GM19099 (cell line): ENCODE measurements at regions not wholly inside any gene's neighbourhood (a gene's known extent, or its start where the extent isn't known, plus 50 kb on each side); places are given as distances from the start of the nearest gene placed in this dataset.

Experiments used
- POLR2A ChIP-seq: IDR thresholded peaks from 3 replicates; pipeline ENCODE4 v1.6.1; 2011; ENCODE audit warnings: low read depth; ENCODE audit not compliant: insufficient read length; ENCODE audit errors: extremely low read depth

- no peak for TF ChIP-seq POLR2A
Measured at GRCh38 chr6:14863902-14864850, 381.7 kb upstream of the JARID2 start.

DNA sequence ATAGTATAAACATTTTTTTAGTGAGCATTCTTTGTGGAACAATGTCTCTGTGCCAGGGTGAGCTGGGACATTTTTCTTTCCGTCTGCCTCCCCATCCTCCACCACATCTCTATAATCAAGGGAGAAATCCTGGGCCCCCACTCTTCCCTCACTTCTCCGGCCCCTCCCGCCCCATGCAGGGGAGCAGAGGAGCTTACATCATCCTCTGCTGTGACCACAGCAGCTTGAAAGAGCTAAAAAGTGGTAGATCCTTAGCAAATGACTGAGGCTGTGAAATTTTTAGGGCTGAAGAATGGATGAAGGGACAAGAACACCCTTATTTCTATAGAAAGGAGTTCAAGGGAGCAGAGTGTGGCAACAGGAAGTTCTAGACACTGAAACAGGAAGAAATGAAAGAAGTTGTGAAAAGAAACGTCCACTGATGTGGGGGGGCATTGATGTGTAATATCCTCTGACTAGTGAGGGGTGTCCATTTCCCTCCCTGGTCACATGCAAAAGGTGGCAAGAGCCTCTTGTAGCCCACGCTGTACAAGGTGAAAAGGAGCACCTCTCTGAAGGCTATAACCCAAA, 380.3 kb upstream of the JARID2 start:
- TF ChIP-seq POLR2A: no peak

GRCh38 chr6:14867802-14868201, 378.1 kb upstream of the JARID2 start:
- no peak for TF ChIP-seq POLR2A

DNA sequence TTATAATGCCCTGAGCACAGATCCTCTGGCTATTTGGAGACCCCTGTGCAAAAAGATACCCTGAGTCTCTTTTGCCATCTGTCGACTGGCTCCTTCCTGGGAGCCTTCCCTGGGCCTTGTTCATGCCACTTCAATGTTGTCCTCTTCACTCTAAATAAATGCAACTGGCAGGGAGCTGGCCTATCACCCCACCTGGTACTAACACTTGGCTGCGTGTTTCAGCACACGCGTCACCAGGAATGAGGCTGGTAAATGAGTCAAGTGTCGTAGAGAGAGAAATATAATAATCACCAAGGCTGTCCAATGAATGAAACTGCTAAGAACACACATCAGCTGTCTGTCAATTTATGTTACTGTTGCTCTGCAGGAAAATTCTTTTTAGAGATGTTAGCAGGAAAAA, 374.6 kb upstream of the JARID2 start:
- TF ChIP-seq POLR2A: no peak

DNA sequence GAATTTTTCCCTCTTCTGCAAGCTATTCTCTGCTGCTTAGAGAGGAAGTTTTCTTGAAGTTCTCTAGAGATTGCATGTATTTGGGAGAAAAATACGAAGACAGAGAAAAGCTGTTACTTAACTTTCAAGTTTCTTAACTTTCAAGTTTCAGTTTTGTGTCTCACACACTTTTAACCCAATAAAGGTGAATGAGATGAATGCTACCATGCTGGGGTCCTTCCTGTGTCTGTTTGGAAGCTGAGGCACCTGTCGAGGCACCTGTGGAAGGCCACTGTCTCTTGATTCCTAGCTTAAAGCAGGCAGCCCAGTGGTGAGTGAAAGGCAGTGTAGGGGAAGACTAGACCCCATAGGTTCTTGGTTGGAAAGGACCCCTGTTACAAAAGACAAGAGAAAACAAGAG, 372.8 kb upstream of the JARID2 start:
- no peak for TF ChIP-seq POLR2A

GRCh38 chr6:14873781-14874441, 372.0 kb upstream of the JARID2 start:
- no peak for TF ChIP-seq POLR2A

GRCh38 chr6:14874975-14875480, 370.8 kb upstream of the JARID2 start:
- no peak for TF ChIP-seq POLR2A

DNA sequence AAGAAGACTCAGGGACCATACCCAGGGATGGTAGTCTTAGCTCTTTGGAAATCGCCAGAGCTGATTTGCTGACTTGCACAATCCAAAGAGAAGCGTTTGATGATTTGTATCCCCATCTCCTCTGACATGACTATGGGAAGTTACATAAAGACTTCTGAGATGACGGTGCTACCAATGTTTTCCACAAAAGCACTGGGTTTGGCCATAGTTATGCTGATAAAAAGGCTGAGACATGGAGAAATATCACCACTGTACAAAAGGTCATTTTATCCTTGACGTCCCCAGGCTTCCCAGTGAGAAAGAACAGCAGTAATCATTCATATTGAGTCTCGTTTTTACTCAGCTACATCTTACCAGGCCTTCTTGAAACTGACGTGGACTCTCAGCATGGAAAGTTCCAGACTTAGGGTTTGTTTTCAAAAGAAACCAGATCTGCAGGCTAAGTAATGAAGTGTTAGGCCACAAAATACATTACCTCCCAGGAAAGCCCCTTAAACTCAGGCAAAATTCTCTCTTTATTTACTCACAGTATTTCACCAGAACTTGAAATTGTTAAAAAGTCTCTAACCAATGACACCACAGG, 370.3 kb upstream of the JARID2 start:
- no peak for TF ChIP-seq POLR2A

DNA sequence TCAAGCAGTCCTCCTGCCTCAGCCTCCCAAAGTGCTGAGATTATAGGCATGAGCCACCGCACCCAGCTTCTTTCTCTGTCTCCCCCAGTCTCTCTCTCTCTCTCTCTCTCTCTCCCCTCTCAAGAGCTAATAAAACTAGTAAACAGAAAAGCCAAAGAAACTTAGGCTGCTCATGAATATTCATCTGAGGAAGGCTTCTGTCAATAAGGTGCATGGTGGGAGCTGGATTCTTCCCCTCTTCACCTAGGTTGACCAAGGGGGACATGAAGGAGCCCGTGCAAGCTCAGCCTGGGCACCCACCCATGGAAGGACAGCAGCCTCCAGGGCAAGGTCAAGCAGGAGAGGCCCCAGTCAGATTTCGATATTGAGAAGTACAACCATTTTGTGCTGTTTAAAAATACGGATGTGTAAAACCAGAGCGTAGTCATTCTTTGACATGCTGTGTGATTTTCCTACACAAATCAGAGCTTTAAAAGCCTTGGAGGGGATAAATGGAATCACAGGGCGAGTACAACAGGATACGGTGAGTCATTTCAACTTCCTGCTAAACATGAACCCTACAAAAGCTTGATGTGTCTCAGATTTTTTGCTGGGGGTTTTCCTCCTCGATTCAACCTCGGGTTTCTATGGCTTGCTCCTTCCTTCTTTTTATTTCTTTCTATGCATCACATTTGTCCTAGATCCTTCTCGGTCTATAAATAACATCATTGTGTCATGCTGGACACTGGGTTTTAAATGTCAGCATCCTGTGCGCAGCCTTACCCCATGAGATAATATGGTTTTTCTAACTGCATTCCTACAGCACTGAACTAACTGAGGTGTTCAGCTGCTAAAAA, 368.9 kb upstream of the JARID2 start:
- TF ChIP-seq POLR2A: no peak

DNA sequence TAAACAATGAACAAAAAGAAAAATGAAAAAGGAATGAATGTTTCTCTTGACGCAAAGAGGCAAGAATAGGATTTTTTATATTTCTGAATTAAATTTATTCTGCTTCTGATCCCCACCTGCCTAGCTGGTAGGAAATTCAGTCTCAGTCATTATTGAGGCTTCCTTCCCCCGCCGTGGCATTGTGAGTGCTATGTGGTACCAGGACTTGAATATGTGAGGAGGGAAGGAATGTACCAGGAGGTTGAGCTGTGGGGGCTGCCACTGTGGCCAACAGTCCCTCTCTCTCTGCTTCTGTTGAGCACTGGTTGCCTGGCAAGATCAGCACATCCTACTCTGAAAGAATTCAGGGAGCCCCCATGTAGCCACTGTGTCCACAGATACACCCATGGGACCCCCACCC, 368.1 kb upstream of the JARID2 start:
- TF ChIP-seq POLR2A: no peak

DNA sequence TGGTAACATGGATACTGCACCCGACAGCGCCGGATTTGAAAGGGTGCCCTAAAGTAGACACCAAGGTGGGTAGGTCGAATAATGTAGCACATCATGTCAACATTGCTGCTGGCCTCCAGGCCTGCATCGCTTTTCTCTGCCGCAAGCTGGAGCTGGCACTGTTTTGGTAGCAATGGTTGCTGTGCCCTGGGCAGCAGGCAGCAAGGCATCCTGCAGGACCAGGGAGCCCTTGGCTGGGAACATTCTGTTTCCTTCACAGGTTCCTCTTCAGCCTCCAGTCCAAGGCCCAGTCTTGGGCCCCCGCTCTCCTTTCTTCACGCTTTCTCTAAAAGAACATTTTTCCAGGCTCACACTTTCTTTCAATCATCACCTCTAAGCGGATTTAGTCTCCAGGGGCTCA, 365.8 kb upstream of the JARID2 start:
- no peak for TF ChIP-seq POLR2A

- TF ChIP-seq POLR2A: no peak
Measured at GRCh38 chr6:14880677-14881076, 365.2 kb upstream of the JARID2 start.

GRCh38 chr6:14881398-14881797, 364.5 kb upstream of the JARID2 start:
- no peak for TF ChIP-seq POLR2A

GRCh38 chr6:14882394-14883026, 363.4 kb upstream of the JARID2 start:
- no peak for TF ChIP-seq POLR2A
